ENCODE measurements at regions not wholly inside any gene's neighbourhood (a gene's known extent, or its start where the extent isn't known, plus 50 kb on each side); places are given as distances from the start of the nearest gene placed in this dataset.

DNA sequence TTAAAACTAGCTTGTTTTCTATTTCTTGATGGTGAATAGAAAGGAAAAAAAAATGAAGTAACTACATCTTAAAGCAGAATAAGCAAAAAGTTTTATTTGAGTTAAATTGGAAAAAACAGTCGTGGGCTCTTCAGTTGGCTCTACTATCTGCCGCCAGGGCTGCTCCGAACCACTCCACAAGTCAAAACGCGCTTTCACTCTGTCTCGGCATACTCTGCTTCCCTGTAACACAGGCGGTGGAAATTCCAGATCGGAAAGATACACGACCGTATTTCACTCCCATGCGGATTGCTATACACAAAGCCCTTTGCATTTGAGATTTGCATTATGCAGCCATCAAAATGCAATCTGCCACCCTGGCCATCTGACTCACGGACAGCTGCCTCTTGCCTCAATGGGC, 505.6 kb downstream of the IRX1 start:
- DNase-seq (ENCODE audit: low read depth in 3 of 3, low spot score in 1 of 3) = no peak

DNA sequence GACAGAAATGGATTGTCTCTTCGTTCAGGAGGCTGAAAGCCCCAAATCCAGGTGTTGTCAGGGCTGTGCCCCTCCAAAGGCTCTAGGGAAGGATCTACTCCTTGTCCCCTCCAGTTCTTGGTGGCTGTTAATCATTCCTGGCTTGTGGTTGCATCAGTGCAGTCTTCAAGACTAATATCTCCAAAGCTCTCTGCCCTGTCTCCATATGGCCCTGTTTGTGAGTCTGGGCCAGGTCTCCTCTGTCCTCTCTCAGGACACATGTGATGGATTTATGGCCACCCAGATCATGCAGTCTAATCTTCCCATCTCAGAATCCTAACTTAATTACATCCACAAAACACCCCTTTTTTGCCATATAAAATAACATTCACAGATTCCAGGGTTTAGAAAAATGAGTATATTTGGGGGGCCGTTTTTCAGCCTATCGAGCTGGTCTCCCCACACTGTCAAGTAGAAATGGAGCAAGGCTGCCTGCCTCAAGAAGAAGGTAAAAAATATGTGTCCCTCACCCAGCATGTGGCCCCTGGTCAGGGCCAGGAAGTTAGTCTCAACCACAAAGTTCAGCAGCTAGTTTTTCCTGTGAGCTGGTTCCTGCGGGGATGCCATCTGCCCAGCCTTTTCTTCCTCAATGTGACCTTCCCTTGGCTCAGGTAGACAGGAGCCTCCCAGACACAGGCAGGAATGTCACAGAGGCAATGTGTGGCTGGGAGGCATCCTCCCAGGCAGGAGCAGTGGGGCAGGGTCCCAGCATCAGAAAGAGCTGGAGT, 509.4 kb downstream of the IRX1 start:
- DNase-seq (ENCODE audit: low read depth in 3 of 3, low spot score in 1 of 3) = no peak

DNA sequence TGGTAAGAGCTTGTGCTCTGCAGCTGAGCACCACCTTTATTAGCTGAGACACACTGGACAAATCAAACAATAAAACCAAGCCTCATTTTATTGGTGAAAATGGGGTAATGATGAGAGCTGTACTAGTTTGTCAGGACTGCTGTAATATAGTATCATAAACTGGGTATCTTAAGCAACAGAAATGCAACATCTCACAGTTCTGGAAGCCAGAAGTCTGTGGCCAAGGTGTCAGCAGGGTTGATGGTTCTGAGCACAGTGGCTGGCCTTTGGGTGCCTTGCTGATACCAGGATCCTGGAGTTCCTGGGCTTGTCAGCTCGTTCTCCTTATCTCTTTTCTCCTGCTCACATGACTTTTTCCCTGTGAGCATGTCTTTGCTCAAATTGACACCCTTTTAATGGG, 513.1 kb downstream of the IRX1 start:
- DNase-seq (ENCODE audit: low read depth in 3 of 3, low spot score in 1 of 3) = no peak

DNA sequence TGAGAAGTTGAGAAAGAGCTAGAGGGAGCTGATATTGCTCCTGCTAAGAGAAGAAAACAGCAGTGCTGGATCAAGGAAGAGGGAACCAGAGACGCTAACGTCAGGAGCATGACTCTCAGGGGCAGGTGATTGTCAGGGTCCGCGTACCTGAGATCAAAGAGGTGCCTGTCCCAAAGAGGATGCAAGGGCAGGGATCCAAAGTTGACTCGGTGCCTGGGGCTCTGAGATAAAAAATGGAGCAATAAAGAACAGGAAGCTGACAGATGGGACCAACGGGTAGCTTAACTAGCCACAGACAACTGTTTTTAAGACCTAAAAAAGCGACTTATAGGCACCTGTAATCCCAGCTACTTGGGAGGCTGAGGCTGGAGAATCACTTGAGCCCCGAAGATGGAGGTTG, 517.8 kb downstream of the IRX1 start:
- no peak for DNase-seq (ENCODE audit: low read depth in 3 of 3, low spot score in 1 of 3)

DNA sequence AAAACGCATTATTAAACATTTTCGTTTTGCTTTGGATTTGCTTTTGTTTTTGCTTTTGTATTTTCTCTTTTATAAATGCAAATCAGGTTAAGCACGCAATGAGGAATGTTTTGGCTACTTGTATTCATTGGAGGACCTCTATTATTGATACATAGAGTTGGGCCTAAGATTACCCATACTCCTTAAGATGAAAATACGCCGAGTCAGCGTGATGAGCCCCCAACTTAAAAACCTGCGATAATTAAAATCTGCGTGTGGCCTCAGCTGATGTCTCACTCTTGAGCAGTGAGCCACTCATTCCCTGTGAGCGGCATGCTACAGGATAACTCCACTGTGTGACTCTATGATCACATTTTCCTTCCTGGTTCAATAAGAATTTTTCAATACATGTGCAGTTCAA, 518.3 kb downstream of the IRX1 start:
- no peak for DNase-seq (ENCODE audit: low read depth in 3 of 3, low spot score in 1 of 3)

DNA sequence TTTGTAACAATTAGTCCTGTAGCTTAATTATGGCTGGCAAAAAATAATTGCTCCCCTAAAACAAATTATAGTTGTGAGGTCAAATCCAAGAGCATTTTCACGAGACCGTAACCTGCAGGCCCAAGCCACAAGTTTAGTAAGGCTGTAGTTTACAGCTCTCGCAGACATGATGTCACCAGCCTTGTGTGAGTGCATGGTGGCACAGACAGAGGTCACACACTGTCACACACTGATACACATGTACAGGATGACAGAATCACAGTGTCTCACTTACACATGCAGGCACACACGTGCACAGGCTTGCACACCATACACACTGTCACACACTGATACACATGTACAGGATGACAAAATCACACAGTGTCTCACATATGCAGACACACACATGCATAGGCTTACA, 518.8 kb downstream of the IRX1 start:
- DNase-seq (ENCODE audit: low read depth in 3 of 3, low spot score in 1 of 3) = no peak

DNA sequence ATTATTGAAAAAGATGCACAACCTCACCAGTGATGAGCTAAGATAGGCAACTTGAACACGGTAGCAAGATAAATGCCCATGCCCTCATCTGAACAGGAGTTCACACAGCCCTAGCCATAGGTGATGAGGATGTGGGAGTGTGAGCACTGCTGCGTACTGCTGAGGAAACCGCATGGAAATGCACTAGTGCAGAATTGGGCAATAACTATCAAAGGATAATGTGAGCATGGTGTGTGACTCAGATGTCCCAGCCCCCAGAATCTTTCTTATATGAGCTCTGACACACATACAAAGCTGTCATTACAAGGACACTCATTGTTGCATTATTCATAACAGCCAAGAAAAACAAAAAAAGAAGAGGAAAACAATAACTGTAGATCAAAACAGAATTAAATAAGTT, 521.2 kb downstream of the IRX1 start:
- DNase-seq (ENCODE audit: low read depth in 3 of 3, low spot score in 1 of 3) = no peak

DNA sequence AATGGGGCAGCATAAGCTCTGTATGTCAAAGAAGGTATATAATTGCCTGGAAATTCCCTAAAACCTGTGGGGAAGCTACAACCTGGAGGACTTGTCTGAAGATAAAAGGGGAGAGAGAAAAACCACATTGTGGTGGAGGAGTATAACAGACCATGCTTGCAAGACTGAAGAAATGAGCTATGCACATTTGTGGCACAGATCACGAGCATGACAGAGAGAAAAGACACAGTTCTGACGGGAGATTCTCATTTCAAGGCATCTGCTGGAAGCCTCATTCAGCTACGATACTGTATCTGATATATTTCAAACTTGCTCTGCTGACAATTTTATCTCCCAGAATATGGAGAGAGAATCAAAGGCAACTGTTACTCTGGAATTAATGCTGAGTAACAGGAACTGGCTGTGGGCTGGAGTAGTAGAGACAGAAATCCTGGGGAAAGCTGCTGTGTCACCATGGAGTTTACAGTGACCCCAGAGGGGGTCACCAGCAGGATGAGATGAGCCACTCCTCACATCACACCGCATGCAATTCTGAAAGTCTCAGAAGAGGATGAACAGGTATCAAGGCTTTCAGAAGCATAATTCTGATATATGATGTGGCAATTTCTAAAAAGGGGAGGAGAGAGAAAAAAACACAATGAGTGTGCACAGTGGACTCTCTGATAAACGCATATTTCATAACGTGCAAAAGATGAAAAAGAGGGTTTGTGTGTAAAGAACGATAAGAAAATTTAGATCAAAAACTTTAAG, 528.8 kb downstream of the IRX1 start:
- DNase-seq (ENCODE audit: low read depth in 3 of 3, low spot score in 1 of 3) = no peak

DNA sequence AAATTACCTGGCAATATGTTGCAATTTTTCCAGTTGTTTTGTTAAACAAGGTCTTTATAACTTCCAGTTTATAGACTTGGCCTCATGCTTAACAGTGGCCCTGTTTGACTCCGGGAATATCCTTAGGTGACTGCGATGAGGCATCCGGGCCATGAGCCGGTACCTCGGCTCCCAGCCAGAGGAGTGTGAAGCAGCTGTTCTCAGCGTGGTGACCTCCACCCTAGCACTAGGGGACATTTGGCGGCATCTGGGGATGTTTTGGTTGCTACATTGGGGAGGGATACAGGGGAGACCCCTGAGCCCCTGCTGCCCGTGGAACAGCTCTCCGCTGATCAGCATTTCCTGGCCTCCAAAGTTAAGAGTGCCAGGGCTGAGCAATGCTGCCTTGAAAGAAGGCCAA, 533.4 kb downstream of the IRX1 start:
- no peak for DNase-seq (ENCODE audit: low read depth in 3 of 3, low spot score in 1 of 3)

DNA sequence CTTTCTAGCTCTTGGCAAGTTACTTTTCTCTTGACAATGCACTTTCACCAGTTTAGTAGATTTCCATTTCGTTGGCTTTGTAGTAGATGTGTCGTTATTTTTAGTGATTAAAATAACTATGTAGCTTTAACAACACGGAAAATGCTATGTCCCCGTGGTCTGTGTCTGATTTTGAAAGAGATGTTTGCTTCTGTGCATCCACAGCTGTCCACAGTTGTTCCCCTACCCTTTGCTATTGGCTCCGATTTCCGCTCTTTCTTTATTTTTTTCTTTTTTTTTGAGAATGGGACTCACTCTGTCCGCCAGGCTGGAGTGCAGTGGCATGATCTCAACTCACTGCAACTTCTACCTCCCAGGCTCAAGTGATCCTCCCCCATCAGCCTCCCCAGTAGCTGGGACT, 533.9 kb downstream of the IRX1 start:
- no peak for DNase-seq (ENCODE audit: low read depth in 3 of 3, low spot score in 1 of 3)

DNA sequence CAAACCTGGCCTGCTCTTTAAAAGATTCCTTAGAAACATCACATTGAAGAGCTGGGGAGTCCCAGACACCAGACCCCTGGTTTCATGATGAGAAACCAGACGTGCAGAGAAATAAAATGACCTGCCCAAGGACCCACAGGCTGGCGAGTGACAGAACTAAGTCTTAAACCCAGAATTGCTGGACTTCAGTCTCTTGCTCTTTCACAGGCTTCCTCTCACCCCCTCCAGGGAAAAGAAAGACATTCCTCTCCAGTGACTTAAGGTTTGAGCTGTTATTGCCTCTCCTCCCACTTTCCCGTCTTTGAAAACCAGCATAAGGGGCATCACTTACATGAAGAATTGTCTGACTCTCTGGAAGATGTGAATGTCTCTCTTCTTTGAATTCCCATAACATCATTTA, 535.2 kb downstream of the IRX1 start:
- no peak for DNase-seq (ENCODE audit: low read depth in 3 of 3, low spot score in 1 of 3)

DNA sequence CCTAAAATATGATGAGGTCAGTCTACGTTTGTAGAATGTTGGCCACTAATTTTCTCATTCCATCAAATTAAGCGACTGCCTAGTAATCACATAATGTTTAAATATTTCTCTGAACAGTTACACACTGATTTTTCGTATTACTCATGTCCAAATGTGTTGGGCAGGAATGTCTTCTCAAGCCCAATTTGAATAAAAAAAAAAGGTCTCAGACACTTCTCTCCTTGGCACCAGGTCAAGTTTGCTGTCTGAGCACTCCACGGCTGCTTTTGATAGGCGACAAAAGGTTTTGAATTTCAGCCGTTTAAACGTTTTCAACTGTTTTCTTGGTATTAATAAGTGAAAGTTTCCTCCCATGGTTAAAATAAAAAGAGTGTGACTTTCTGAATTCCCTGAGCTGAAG, 542.1 kb downstream of the IRX1 start:
- no peak for DNase-seq (ENCODE audit: low read depth in 3 of 3, low spot score in 1 of 3)

DNA sequence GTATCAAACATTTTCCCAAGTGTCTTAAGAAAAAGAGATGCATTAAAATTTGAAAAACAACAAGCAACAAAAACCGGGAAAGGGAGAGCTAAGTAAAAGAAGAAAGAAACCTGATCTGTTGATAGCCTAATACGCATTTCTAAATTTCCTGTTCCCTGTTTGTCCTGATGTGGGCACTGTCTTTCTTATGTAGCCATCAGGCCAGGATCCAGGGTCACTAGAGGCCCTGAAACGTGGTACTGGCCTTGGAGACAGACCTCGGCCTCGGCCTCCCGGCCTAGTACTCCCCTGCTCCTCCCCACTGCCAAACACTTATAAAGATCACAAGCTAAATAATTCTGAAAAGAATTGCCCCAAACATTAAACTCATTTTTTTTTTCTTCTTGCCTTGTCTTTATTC, 547.2 kb downstream of the IRX1 start:
- no peak for DNase-seq (ENCODE audit: low read depth in 3 of 3, low spot score in 1 of 3)

DNA sequence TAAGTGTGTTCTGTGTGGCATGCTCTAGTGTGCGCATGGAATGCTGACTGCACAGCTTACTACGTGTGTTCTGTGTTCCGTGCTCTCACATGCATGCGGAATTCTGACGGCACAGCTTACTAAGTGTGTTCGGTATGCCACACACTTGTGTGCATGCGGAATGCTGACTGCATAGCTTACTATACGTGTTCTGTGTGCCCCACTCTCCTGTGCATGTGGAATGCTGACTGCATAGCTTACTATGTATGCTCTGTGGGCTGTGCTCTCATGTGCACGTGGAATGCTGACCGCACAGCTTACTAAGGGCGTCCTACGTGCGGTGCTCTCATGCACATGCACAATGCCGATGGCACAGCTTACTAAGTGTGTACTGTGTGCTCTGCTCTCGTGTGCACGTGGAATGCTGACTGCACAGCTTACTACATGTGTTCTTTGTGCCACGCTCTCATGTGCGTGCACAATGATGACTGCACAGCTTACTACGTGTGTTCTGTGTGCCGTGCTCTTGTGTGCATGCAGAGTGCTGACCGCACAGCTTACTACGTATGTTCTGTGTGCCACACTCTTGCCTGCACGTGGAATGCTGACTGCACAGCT, 548.9 kb downstream of the IRX1 start:
- DNase-seq (ENCODE audit: low read depth in 3 of 3, low spot score in 1 of 3) = no peak

DNA sequence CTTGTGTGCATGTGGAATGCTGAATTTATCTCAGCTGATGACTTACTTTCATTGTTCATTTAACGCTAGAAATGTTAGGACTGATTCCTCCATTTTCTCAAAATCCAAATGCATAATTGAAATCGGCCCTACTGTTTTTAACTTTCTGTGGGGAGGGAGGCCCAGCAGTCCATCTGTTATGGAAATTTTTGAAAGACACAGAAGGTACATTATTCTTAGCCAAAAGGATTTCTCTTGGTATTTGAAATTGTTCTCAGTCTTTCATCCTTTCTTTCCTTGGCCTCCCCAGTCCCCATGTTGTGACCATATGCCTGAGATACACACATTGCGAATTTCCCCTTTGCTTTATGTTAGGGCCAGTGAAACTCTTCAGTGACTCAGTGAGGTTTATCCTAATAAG, 549.9 kb downstream of the IRX1 start:
- no peak for DNase-seq (ENCODE audit: low read depth in 3 of 3, low spot score in 1 of 3)

DNA sequence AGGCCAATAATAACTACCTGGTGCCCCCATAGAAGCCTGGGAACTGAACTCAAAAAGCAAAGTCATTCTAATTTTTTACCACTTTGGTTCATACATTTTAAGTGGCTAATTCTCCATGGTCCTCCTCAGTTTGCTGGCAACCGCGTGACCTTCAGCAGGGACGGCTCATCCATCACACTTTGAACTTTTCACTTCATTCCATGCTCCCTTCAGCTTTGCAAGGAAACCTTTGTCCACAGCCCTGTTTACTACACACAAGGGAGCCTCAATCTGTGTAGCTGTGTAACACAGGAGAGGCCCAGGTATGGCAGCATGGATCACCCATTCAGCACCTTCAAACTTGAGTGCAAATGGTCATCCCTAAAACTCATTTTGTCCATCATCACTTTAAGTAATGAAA, 552.4 kb downstream of the IRX1 start:
- DNase-seq (ENCODE audit: low read depth in 3 of 3, low spot score in 1 of 3) = no peak

DNA sequence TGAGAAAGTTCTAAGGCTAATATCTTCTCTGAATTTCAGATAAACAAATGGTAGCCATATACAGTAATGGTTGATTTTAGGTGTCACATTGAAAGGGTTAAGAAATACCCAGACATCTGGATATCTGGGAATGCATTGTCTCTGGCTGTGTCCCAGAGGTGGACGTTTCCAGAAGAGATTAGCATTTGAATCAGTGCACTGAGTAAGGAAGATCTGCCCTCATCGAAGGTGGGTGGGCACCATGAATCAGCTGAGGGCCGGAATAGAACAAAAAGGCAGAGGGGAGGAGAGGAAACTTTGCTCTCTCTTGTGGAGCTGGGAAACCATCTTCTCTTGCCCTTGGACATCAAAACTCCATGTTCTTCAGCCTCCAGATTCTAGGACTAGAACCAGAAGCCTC, 554.4 kb downstream of the IRX1 start:
- DNase-seq (ENCODE audit: low read depth in 3 of 3, low spot score in 1 of 3) = no peak

DNA sequence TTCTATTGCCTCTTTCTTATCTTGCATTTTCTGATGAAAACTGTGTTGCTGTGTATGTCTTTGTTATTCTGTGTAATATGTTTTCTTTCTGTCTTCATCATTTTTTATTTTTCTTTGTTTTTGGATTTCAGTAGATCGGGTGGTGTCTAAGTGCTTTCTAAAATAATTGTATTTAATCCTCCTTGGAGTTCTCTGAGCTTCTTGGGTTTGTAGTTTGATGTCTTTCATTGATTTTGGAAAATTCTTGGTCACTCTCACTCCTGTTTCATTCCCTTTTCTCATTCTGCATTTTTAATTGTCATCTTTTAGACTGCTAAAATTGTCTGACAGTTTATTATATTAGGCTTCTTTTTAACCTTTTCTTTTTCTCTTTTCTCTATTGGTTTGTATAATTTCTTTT, 560.5 kb downstream of the IRX1 start:
- no peak for DNase-seq (ENCODE audit: low read depth in 3 of 3, low spot score in 1 of 3)

DNA sequence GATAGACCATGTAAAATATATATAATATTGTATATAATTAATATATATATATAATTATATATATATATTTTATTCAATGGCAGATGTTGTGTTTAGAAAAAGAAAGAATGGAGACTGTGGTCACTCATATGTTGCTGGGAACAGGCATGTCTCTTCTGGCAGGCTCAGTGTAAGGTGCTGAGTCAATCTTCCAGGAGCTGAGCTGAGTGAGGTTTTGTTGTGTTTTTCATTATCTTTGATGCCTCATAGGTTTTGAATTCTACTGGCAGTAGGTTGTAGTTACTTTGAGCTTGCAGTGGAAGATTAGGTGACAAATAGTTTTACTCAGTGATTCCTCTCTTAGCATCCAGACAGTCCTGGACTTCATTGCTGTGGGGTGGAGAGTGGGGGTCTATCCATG, 561.3 kb downstream of the IRX1 start:
- no peak for DNase-seq (ENCODE audit: low read depth in 3 of 3, low spot score in 1 of 3)

DNA sequence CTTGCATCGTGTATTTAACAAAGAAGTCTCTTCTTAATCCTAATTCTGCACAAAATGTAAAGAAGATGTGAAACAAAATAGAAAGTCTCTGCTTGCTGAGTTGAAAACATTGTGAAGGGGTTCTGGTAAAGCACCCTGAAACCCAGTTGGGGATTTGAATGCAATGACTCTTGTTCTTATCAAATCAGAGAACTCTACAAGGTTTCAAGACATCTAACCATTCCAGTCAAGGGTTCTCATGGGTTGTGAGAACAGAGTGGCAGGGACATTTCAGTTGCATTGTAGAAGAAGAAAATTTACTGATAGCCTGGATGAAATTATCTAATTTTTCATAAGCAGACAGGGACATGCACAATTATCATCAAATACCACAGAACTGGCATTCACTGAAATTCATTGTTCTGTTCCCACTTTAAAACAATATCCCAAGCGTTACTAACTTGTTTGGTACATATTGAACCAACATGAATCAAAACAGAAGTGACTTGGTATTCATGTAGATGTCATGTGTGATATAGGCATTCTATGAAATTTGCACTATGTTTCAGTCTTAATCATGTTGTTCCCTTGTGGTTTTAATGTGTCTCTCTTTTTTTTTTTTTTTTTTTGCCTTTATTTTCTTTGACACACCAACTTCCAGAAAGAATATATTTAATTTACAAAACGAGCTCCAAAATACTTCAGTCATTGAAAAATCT, 563.3 kb downstream of the IRX1 start:
- DNase-seq (ENCODE audit: low read depth in 3 of 3, low spot score in 1 of 3) = no peak

DNA sequence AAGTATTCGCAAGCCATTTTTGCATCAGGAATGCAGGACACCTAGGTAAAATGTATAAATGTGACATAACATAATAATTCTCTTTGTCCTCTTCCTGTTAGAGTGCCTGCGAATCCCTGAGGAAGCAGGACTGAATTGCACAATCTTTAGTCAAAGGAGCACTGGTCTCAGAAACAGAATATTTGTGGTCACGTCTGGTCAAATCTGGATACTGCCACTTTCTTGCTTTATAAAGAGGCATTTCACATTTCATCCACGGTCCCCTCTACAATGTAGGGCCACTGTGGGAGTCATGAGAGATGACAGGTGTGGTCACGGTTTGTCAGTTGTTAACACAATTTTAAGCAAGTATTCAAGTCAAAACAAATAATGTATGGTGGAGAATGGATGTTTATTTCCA, 564.0 kb downstream of the IRX1 start:
- no peak for DNase-seq (ENCODE audit: low read depth in 3 of 3, low spot score in 1 of 3)

DNA sequence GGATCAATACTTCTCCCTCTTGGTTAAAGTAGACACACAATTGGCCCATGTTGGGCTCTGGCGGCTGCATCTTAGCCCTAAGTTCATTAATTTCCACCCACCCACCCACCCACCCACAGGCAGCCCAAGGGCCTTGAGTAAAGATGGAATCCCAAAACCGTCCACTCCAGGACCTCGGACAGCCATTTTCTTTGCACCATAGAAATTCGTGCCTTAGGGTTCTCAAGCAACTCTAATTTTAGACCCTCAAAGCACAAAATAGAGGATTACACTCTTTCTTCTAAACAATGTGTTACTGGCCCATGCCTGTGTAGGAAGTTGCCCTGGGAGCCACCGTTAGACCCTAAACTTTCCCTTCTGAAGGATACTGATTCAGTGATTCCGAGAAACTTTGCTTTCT, 568.5 kb downstream of the IRX1 start:
- DNase-seq (ENCODE audit: low read depth in 3 of 3, low spot score in 1 of 3) = no peak
